NCI-H2081 treated with DMSO at 0.1 percent for 48 hours (cell line): ENCODE measurements at regions not wholly inside any gene's neighbourhood (a gene's known extent, or its start where the extent isn't known, plus 50 kb on each side); places are given as distances from the start of the nearest gene placed in this dataset.

Source experiments
- DNase-seq: peaks from one replicate; lab custom pipeline; 2025; lab: John Stamatoyannopoulos, UW

GRCh38 chr6:167583412-167583811 is 243.3 kb upstream of the AFDN start:
- DNase-seq = no peak

DNA sequence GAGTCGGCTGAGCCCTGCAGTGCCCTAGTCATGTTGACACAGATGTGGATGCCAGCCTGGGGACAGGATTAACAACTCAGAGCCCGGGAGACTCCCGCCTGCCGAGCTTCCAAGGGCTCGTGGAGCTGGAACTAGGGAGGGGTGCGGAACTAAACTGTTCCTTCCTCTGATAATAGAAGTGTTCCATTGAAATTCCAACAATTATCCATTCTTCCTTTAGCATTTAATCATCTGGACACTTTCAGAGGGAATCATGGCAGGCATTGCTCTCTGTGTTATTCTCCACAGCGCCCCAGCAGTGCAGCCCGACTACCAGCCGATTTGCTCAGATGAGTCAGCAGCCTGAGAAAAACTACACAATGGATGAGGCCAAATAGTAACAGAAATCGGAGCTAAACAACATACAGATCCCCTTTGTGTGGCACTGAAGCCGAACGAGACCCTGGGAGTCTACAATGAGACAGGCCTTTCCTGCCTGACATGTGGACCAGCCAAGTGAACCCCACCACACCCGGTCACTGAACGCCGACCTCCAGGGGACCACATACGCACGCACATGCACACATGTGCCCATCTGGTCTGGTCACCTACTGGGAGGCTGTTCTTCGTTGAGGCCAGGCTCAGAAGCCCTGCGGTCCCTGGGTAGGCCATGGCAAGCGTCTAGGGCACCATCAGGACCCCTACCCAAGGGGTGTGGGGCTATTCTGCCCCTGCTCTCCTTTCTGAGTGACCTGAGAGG is 238.4 kb upstream of the AFDN start:
- no peak for DNase-seq

- no peak for DNase-seq
These were observed 237.6 kb upstream of the AFDN start for GRCh38 chr6:167588920-167589614.

- no peak for DNase-seq
These were observed 237.1 kb upstream of the AFDN start for GRCh38 chr6:167589615-167589940.

DNA sequence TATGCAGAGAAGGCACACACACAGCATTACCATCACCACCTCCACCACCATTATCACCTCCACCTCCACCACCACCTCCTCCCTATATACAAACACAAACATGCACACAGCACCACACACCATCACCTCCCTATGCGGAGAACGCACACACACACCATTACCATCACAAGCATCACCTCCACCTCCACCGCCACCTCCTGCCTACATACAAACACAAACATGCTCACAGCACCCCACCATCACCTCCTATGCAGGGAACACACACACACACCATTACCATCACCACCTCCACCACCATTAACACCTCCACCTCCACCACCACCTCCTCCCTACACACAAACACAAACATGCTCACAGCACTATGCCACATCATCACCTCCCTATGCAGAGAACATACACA is 236.5 kb upstream of the AFDN start:
- DNase-seq = no peak
